GM19324 (cell line): ENCODE measurements at regions not wholly inside any gene's neighbourhood (a gene's known extent, or its start where the extent isn't known, plus 50 kb on each side); places are given as distances from the start of the nearest gene placed in this dataset.

Source experiments
- ATAC-seq: cut with Tn5 transposase; IDR thresholded peaks from one replicate; pipeline ENCODE4 v1.9.1; 2021; ENCODE audit warnings: mild to moderate bottlenecking, moderate library complexity; ENCODE audit not compliant: unreplicated experiment, low FRiP score

DNA sequence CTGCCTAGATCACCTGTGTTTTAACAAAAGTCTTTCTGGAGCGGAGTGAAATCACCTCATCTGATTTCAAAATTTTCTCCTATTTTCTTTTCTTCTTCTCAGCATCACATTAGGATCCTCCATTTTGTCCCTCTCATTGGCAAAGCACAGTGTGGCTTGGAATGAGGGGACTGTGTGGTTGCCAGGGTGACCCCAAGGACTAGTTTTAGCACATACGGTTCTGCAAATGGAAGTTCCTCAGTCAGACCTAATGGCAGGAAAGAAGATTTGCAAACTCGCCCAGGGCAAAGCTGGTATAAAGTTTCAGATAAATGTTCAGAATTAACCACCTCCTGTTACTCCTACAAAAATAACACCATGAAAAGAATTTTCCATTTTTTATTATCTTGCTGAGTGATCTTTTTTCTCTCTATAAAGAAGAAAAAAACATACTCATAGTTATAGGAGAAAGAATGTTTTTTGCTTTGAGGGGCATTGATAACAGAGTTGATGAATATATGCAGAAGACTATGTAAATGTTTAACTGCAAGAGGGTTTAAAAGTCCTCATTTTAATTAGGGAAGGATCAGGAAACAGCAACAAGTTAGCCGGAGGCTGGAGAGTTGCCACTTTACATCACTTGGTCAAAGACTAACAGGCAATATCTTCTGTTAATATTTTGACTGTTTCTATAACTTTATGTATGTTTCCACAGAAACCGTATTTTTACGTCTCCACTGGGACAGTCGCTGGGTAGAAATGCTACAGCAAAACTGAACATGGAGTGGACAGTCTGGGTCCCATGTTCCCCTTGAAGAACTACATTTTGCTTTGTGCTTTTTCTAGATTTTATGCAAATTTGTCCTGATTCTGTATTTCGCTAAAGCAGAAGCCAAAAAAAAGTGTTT is 257.8 kb downstream of the NR2F1-AS1 start:
- ATAC-seq = no peak

DNA sequence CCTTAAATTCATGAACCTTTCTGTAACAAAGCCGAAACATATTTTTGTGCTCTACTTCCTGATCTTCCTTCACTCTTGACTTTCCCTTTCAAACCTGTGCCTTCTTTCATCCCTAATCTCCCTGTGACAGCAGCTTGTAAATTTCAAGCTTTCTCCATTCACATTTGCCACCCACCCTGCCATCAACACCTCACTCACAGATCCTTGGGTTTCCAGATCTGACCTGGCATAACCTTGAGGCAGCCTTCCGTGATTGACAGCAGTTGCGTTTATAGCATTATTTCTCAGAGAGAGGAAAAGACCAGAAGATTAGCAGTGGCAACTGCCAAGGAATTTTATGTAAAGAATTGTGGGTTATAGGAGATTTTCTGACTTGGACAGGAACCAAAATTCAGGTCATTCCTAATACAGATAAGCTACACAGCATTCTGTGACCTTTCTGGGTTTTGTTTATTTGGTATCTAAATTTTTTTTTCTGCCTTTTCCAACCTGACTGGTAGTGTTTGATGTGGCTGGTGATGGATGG is 260.0 kb downstream of the NR2F1-AS1 start:
- no peak for ATAC-seq

DNA sequence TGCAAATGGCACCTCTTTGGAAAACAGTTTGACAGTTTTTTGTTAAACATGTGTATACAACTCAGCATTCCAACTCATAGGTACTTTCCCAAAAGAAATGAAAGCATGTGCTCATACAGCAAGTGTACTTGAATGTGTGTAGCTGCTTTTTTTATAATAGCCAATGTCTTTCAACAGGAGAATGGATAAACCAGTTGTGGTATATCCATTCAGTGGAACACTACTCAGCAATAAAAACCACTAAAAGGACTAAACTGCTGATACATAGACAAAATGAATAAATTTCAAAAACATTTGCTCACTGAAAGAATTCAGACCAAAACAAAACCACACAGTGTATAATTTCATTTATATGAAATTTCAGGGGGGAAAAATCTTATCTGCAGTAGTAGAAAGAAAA is 267.3 kb downstream of the NR2F1-AS1 start:
- ATAC-seq = no peak

DNA sequence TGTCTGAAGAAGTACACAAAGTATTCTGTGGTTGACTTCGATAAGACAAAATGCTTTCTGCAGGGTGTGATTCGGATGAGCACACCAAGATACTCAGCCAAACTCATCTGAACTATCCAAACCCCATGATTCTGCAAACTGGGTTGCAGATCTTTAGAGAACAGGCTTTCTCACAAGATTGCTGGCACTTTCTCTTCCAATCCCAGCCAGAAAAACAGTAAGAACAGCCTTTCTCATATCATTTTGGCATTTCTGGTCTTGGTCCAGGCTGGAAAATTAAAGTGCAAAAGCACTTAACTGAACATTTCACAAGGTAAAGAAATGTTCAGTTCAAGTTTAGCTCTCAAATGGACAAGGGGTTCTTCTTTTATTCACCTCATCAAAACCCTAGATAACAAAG is 269.1 kb downstream of the NR2F1-AS1 start:
- no peak for ATAC-seq

DNA sequence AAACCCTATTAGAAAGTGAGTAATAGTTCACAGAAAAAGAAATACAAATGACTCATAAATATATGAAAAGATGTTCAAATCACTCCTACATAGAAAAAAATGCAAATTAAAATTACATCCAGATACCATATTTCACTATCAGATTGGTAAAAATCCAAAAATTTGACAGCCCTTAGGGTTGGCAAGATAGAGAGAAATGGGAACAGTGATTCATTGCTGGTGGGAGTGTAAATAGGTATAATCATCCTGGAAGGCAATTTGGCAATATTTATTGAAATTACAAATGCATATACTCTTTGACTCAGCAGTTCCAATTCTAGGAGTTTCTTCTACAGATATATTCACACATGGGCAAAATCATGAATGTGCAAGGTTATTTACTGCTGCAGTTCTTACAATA is 273.5 kb downstream of the NR2F1-AS1 start:
- no peak for ATAC-seq

DNA sequence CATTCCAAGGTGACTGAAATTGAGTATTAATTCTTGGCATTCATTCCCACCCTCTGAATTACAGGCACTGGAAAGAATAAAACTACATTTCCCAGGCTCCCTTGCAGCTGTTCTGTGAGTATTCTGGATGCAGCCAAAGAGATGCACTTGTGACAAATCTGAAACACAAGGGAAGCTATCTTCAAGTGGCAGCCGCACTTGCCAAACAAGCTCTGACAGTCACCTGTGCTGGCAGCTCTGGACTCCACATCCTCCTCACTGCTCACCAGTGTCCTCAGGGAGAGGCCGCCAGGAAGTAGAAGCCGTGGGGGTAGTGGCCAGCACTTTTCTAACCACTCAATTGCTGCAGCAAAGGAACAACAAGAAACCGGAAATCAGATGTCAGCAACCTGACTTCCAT is 275.0 kb downstream of the NR2F1-AS1 start:
- ATAC-seq = no peak

DNA sequence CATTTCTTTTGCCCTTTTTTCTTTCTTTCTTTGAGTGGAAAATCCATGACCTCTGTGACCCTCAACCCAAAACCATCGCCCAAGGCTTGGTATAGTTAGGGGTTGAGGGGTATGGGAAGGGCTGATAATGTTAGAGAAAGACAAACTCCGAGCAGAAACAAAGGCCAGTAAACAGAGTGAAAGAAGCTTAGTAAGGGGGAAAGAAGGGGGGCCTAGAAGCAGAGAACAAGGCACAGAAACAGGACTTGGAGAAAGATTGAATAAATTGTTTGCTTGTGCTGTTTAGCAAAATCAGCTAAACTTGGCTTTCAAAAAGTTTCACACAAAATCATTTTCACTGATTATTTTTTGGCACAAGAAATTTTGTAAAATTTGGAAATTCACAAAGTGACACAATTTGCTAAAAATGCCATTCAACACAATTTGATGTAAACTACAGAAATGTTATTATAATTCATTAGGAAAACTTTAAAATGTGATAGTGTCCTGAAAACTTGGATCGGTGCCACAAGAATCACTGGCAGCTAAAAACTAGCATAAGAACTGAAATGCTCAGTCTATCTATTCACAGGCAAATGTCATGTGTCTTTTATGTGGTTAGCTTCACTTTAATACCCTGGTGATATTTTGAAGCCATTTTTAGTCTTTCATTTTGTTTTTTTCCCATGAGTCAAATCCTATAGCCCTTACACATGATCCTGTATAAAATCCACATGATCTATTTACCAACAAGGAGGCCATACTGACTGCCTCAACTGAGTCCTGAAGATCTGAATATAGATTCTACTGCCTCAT is 276.4 kb downstream of the NR2F1-AS1 start:
- ATAC-seq = no peak

DNA sequence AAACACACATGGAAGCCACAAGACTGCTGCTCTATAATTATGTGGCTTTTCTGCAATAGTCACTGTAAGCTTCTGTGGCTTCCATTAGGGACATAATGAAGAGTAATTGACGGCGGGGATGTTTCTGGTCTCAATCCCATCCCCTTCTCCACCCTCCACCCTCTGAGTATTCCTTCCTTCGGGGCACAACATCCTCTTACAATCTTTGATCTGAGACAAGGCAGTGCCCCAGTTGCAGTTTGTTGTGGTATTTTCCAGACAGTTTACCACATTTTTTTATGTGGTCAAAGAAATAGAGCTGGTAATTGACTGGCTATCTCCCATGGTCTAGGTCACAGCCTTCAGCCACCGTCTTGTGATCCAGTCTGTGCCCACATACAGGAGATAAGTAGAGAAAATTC is 277.7 kb downstream of the NR2F1-AS1 start:
- ATAC-seq = no peak

DNA sequence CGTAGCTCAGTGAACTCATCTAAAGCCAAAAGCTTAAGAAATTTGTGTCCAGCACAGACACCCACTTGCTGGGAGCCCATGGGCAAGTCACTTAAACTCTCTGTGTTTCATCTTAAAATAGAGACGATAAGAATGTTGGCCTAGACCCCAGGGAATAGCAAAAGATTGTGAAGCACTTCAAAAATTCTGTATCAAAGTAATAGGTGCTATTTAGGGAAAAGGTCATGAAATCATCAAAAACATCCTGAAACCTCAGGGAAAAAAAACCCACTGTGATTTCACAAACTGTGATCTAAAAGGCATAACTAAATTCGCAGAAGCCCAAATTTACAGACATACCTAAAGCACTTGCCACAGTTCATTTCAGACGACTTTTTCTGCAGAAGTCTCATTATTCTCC is 278.3 kb downstream of the NR2F1-AS1 start:
- ATAC-seq = no peak

DNA sequence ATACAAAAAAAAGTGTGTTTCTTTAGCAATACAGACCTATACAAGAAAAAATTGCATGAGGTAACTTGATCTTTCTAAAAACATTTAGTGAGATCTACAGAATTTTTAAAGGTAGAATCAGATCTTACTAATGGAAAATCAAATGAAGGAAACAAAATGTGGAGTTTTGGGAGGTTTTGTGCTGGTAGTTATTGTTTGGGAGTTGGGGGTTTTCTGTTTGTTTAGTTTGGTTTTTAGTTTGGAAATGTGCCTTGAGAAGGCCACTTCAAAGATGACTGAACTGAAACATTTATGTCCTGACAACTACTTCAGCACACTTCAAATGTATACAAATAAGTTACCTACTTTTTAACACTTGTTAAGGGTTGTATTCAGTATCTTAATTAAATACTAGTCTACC is 280.1 kb downstream of the NR2F1-AS1 start:
- ATAC-seq = no peak

DNA sequence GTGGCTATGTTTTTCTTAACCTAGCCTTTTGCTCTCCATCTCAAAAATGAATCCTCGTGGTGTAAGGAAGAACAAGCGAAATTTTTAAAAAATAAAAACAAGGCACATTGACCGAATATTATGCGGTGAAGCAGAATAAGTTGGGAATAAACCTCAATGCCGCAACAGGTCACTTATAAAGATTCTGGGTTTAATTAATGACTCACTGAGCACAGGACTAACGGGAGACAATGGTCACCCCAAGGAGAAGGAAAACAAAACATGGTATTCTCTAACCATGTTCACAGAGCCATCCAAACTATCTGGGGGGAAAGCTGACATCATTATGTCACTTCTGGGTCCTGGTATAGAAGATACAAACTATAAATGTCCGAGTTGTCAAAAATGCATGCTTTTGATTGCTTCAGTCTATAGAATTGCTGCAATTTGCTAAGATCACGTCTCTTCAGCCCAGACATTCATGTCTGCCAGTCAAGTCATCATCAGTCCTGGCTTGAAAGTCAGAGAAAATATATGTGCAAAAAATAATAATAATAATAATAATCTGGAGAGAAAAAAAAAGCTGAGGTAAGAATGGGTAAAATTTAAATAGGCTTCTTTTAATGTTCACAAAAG is 280.6 kb downstream of the NR2F1-AS1 start:
- no peak for ATAC-seq

DNA sequence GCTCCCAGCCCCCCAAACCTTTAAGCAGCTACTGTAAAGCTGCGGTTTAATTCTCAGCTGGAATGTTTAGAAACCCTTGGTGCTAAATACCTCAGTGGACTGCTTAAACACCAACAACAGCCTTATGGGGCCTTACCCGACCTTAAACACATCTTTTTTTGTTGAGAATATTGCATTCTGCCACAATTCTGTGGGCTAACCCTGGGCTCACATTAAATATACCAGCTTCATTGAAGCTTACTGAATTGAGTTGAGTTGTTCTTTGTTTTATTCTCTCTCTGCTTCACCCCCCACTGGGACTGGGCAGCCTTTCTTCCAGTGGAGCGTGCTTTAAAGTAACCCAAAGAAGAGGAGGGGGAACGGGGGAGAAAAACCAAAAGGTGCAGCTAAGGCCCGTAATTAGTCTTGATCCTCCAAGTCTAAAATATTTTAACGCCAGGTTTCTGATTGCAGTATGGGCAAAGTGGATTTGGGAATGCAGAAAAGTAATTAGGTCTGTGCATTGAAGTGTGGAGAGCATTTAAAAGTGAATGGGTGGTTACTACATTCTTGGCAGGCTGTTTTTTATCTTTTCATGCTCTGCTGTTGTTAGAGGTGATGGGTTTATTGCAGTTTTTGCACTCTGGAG is 281.2 kb downstream of the NR2F1-AS1 start:
- ATAC-seq = no peak

DNA sequence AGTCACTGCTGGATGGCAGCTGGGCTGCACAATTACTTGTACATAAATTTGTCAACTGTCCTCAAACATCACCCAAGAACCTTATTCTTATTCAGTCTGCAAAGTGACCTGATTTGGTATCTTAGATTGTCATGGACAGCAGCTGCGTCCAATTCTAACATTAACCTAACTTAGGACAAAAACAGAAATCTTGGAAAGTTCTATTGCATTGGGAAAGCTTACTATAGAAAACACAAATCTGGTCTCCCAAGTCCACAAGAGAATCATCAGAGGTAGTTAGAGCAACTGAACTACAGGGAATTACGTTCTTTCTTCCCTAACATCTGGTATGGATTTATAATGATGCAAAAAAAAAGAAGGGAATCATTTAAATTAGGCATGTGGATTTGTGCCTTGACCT is 283.9 kb downstream of the NR2F1-AS1 start:
- ATAC-seq = no peak

DNA sequence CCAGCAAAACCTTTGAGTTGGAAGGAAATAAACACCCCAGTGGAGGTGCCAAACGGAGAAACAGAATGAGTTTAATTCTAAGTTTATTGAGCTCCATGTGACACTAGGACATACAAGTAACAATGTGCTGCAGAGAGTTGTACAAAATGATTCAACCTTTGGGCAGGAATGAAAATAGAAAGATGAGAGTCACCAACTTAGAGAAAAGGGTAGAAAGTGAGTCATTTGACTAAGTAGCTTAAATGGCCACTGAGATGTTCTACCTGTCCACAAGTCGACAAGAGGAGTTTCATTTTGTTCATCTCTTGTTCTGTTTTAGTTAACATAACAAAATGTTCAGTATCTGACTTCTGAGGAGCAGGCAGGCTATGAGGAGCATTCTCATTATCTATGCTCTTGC is 284.7 kb downstream of the NR2F1-AS1 start:
- no peak for ATAC-seq

DNA sequence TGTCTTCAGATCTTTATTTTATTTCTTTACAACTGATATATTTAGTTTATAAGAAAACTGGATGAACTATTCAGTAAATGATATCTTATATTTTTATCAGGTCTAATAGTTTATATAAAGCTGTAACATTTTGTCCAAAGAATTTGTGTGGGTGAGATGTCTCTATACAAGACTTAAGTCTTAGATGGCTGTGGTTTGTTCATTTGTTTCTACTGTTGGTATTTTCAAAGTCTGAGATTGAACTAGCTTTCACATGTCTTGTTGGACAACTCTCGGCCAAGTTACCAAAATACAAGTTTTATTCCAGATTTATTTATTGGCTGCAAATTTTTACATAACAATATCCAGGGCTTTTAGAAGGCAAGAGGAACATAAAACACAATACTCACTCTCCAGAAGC is 286.0 kb downstream of the NR2F1-AS1 start:
- no peak for ATAC-seq

DNA sequence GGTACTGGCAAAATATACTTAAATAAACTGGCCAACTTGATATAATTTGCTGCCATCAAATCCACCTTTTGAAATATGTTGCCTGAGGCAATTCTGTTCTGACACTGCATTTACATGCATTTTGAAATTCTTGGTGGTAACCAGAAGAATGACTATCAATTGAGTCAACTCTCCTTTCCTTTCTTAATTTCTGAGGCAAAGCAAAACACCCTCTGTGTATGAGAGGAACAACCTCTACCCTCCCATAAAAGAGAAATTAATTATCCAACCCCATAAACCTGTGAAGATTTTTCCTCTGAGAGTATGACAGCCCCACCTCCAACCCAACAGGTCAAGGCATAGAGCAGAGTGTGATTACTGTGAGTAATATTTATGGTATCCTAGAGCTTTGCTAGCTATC is 286.8 kb downstream of the NR2F1-AS1 start:
- no peak for ATAC-seq

DNA sequence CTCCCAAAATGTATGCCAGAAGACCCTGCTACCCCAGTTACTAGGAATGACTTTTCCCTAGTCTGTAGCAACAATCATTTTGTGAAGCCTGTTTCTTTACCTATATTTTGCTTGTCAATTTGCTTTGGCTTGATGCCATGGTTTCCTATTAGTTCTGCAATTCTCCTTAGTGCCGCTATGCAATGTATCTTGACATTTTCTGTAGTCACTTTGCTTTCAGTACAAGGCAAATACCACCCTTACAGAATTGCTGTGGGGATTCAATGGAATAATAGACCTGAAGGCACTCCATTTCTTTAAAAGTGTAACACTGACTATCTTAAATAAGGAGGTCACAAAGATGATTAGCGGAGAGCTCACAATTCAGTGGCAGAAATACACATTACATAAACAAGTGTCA is 291.1 kb downstream of the NR2F1-AS1 start:
- ATAC-seq = no peak

DNA sequence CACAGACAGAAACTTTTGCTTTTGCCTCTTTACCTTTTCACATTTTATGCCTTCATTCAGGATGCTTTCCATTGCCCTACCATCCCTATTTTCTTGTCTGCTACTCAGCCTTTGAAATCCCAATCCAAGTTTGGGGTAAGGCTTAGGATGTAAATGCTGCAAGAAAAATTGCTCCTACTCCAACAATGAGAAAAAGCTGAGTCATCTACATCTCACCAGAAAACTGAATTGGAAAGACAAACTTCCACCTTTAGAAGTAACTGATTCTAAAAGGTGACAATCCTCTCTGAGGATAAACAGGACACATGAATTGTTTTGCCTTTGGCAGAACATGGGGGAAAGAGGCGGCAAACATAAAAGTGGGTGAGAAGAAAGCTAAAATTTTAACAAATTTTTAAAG is 295.6 kb downstream of the NR2F1-AS1 start:
- ATAC-seq = no peak

DNA sequence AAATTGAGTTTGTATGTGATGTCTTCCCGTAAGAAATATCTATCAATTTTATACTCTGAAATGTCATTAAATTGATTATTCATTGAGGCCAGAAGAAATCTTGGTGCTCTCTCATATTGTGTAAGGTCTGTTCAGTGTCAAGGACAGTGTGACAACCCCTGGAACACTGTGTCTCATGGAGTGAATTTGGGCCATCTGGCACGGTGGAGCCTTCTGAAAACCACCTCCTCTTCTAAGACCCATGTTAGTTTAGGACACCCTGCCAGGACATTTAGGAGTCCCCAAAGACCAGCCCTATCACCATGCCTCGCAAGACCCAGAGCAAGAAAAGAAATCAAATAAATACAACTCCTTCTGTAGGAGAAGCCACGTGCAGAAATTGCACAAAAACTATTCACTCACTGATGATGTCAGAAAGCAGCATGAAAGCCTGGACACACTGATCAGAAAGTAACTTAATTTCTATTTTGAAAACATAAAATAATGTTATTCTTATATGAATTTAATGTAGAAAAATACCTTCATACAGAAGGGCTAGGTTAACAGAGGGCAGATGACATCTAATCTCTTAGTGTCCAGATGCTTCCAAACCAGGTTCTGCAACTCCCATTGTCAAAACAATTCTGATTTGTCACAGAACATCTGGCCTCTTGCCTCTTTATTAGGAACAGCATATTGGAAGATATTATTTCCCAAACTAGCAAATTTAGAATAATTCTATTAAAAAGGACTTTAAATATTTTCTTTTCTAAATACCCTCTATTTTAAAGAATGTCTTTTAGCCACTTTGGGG is 298.8 kb downstream of the NR2F1-AS1 start:
- no peak for ATAC-seq

DNA sequence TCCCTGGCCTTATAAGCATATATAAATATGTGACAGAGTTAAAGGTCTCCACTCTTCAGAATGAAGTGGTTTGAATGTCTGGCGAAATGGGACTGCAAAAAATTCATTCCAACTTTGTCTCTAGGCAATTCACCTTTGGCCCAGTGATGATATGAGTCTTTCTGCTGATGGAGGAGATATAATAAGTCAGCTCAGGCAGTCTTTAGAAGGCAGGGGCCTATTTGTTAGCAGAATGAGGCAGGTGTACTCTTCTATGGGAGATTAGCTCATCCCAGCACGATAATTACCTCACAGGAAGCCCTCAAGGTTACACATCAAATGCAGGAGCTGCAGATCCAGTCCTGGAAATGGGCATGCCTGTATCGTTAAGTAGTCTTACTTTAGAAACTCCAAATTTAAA is 300.5 kb downstream of the NR2F1-AS1 start:
- ATAC-seq = no peak
